ENCODE measurements at regions not wholly inside any gene's neighbourhood (a gene's known extent, or its start where the extent isn't known, plus 50 kb on each side); places are given as distances from the start of the nearest gene placed in this dataset.

GRCh38 chr1:9452516-9453140 is 86.6 kb upstream of the SLC25A33 start:
- ChIA-PET POLR2A (ENCODE audit: low non-redundant PET) (no interaction called here), CTCF (no interaction called here)
- no peak for TF ChIP-seq CTCF (conservative IDR thresholded peaks at IDR 0.05; ENCODE audit: low read depth)
- no peak overlapping the region for H3K27ac ChIP-seq
- no peak for DNase-seq (ENCODE audit: low spot score)

- TF ChIP-seq CTCF (conservative IDR thresholded peaks at IDR 0.05; ENCODE audit: low read depth), result no peak
- no peak overlapping the region for H3K27ac ChIP-seq
- CTCF ChIA-PET, result no interaction called here
- POLR2A ChIA-PET (ENCODE audit: low non-redundant PET), result no interaction called here
- DNase-seq (ENCODE audit: low spot score), result no peak
Measured at GRCh38 chr1:9453375-9453774, 85.9 kb upstream of the SLC25A33 start.

GRCh38 chr1:9453779-9454418 is 85.4 kb upstream of the SLC25A33 start:
- no peak for DNase-seq (ENCODE audit: low spot score)
- ChIA-PET CTCF (no interaction called here), POLR2A (ENCODE audit: low non-redundant PET) (no interaction called here)
- no peak for TF ChIP-seq CTCF (conservative IDR thresholded peaks at IDR 0.05; ENCODE audit: low read depth)
- H3K27ac ChIP-seq, result no peak overlapping the region

- TF ChIP-seq CTCF (conservative IDR thresholded peaks at IDR 0.05; ENCODE audit: low read depth), result no peak
- ChIA-PET CTCF (interaction anchor here (1.1 to 1.8 kb wide), 3 partner anchors 14 to 188 kb away, joined by 3 to 10 read pairs (median 4); no protein-coding TSS in a partner anchor), POLR2A (ENCODE audit: low non-redundant PET) (no interaction called here)
- no peak for DNase-seq (ENCODE audit: low spot score)
- no peak overlapping the region for H3K27ac ChIP-seq
Measured at GRCh38 chr1:9454494-9455066, 84.7 kb upstream of the SLC25A33 start.

GRCh38 chr1:9455487-9456234 is 83.6 kb upstream of the SLC25A33 start:
- CTCF ChIA-PET, result interaction anchor here (0.5 to 1.8 kb wide), 12 partner anchors 9 to 732 kb away, joined by 3 to 10 read pairs (median 4); no protein-coding TSS in a partner anchor
- TF ChIP-seq CTCF (conservative IDR thresholded peaks at IDR 0.05; ENCODE audit: low read depth), result peak; percentile 62
- POLR2A ChIA-PET (ENCODE audit: low non-redundant PET), result no interaction called here
- H3K27ac ChIP-seq, result no peak overlapping the region
- DNase-seq (ENCODE audit: low spot score), result peak; percentile 35

- no peak for TF ChIP-seq CTCF (conservative IDR thresholded peaks at IDR 0.05; ENCODE audit: low read depth)
- no peak overlapping the region for H3K27ac ChIP-seq
- DNase-seq (ENCODE audit: low spot score), result no peak
- ChIA-PET CTCF (interaction anchor here (0.7 kb wide), 1 partner anchor 188 kb away, joined by 3 read pairs; no protein-coding TSS in a partner anchor), POLR2A (ENCODE audit: low non-redundant PET) (no interaction called here)
Measured at GRCh38 chr1:9456833-9457232, 82.4 kb upstream of the SLC25A33 start.

Data from RWPE1 (cell line).